Right kidney (tissue), 1 donor: ENCODE measurements at regions not wholly inside any gene's neighbourhood (a gene's known extent, or its start where the extent isn't known, plus 50 kb on each side); places are given as distances from the start of the nearest gene placed in this dataset.
"Not testable (repeated sequence)": the region's sequence is repeated elsewhere in the genome, so short reads cannot be mapped to it uniquely, and the experiment has no call there.

Source experiments
- DNase-seq: peaks from one replicate; pipeline ENCODE4 v3.0.0-alpha.2; 2016

DNA sequence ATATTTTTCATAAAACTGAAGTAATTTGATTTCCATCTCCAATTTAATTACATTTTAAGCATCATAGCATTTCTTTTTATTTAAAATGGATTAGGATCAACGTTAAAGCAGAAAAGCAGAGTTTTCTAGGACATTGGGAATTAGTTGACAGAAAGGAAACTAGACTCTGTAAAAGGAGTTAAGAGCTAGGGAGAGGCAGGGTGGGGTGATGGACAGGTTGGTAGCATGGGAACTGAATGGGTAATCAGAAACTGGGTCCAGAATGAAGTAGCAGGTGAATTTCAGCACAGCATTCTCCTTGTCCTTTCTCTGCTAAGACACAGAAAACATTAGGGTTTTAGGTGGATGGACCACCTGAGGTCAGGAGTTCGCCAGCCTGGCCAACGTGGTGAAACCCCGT lies 97.6 kb downstream of the ANAPC4 start:
- no peak for DNase-seq

DNA sequence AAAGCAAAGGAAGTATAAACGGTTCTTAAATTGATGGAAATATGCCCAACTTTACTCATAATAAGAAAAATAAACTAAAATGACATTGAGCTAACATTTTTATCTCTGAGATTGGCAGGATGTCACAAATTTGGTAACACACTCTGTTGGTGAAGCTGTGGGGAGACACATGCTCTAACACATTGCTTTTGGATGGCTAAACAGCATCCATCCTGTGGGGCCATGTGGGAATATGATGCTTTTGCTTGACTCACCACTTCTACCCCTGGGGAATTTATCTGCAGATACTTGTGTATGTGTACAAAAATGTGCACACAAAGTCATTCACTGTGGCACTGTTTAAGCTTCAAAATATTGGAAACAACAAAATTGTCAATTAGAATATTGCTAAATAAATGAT lies 100.2 kb downstream of the ANAPC4 start:
- DNase-seq = no peak

DNA sequence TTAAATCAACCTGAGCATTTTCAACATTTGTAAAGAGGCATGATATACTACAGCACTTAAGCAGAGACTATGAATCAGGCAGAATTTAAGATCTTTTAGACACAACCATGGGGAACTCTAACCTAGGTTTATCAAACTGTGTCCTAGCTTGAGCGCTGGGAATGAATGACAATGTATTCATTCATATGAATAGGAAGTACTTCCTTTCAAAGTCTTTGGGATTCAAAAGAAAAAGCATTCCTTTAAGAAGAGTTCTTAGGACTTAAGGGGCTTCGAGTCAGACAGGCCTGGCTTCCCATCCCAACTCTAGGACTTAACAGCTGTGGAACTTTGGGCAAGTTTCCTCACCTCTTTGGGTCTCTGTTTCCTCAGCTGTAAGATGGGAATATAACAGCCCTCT lies 104.6 kb downstream of the ANAPC4 start:
- DNase-seq = no peak

DNA sequence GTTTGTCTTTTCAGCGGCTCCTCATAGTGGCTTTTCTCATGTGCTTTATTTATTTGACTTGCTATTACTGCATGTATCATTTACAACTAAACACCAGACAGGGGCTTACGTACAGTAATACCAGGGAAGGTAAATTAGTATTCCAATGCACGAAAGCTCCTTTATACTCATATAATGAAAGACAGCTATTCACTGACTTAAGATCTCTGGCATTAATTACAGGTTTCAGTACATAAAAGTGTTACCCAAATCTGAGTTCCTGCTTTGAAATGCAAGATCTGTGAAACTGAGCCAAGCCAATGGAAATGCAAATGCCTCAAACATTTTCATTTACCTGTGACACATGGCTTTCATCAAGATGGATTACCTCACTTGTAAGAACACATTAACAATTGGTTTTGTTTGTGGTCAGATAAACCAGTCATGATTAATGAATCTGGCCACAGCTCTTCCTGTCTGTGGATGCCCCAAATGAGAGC lies 107.2 kb downstream of the ANAPC4 start:
- no peak for DNase-seq

DNA sequence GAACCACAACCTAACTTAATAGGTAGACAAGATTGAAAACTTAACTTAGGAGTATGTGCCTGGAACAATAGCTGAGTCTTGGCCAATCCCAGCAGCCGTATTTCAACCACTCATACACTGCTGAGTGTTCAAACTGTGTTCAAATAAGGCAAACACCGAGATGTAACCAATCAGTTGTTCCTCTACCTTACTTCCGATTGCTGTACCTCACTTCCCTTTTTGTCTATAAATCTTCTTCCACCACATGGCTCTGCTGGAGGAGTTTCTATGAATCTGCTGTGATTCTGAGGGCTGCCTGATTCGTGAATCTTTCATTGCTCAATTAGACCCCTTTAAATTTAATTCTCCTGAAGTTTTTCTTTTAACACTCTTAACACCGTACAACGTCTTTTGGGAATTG lies 108.0 kb downstream of the ANAPC4 start:
- no peak for DNase-seq

DNA sequence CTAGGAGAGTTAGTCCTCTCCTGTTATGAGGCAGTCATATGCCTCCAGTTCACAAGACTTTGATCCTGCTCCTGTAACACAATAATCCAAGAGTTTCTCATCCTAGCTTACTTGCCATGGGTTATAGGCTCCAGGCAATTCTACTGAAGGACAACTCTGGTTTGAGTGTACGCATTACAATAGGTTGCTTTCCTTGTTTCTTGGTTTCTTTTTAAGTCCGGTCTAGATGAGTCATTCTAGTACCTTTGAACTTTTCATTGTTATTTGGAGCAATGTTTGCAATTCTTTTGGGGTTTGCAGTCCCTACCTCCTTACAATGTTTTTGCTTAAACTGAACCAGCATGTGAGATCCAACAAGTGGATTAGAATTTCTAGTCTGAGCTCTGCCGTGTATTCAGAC lies 109.1 kb downstream of the ANAPC4 start:
- no peak for DNase-seq

DNA sequence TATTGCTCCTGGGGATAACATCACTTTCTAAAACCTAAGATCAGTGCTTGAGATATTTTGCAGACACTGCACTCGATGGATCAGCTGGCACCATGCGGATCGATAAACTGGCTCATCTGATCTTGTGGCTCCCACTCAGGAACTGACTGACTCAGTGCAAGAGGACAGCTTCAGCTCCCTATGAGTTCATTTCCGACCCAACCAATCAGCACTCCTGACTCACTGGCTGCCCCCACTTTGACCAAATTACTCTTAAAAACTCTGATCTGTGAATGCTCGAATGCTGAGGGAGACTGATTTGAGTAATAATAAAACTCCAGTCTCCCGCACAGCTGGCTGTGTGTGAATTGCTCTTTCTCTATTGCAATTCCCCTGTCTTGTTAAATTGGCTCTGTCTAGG lies 110.1 kb downstream of the ANAPC4 start:
- DNase-seq = no peak

DNA sequence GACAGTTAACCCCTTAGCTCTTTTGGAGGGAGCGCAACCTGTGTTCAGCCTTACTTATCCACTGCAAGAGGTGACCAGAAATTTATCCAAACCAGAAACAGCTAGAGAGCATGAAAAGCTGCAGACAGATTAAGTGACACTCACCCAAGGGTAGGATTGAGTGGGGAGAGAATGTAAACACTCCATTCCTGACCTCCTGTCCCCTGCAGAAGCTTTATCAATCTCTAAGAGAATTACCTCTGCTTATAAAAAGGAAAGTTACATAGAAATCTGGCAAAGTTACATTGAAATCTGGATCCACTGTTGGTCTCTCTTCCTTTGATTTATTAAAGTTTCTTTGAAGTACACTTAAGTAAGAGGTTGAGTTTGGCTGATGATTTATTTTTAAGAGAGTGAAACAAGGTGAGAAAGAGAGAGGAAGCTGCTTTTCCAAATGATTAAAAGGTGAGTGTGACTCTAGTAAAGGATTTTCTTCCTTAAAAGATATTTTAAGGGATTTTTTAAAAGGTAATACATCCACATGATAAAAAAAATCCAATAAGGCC lies 112.3 kb downstream of the ANAPC4 start:
- no peak for DNase-seq

DNA sequence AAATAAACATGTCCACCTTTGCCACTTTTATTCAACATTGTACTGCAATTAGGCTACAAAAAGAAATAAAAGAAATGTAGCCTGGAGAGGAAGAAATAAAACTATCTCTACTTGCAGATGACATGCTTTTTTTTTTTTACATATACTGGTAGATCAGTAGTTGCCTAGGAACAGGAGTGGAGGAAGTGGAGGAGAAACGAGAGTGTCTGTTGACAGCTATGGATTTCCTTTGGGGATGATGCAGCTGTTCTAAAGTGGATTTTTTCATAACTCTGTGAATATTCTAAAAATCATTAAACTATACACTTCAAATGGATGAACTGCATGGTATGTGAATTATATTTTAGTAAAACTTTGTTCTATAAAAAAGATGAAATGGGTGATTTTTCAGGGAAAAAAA lies 116.4 kb downstream of the ANAPC4 start:
- DNase-seq = no peak

DNA sequence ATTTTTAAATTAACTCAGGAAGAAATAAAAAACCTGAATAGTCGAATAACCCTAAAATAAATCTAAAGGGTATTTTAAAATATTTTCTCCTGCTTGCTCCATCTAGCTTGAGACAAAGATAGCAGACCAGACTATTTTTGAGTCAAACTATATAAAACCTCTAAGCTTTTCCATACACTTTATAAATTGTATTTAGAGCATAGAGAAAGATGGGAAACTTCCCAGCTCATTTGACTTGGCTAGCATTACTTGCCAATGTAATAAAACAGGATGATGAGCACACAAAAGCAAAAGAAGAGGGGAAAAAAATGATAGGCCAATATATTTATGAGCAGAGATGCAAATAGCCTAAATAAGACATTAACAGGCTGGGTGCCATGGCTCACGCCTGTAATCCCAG lies 117.1 kb downstream of the ANAPC4 start:
- no peak for DNase-seq

DNA sequence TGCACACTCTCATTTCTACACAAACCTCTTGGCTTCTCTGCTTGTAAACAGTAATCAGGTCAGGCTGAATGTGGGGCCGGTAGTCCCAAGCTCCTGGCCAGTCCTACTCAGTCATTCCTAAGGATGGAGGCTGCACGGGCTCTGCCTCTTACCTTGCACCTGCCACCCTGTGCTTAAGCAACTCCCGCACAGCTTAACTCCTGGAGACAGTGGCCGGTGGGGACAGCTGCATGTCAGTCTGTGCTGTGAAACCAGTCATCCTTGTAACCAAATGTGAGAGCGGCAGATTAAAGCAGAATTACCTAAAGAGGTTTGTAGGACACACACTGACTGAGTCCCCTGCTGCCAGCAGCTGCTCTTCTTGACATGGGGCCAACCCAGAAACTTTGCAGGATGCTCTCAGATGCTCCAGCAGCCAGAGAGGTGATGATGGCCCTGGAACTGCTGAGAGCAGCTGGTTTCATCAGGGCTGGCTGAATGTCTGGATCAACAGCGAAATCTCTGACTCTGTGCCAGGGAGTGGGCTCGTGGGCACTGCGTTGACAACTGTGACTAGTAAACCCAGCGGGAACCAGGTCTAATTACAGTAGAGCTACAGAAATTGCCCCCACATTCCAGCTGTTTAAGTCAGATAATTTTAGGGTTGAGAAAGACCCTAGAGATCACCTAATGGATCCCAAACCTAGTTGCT lies 123.7 kb downstream of the ANAPC4 start:
- no peak for DNase-seq

DNA sequence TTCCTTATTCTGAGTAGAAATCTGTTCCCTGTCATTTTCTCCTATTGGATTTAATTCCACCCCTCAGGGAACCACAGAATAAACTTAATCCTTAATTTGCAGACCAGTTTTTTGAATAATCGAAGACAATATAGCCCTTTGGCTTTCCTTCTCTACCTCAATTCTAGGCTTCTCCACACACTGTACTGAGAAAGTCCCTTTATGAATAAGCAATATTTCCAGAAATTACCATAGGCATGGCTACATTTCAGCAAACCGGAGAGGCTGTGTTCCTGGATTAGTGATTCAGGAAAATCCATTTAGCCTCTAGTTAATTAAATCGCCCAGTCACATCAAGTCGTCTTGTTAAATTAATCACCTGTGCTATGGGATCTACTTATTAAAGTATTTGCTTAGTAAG lies 125.1 kb downstream of the ANAPC4 start:
- no peak for DNase-seq

DNA sequence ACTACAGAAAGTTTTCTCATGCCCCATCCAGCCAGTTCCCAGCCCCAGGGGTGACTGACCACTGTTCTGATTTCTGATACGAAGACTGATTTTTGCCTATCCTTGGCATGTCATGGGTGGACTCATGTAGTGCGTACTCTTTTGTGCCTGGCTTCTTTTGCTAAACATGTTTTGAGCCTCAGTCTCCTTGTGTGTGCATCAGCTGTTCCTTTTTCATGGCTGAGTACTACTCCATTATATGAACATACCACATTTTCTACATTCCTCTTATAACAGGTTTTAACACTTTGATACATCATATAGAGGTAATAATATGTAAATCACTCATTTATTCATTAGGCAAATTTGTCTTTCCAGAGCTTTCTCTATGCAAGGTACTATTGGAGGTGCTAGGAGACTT lies 126.7 kb downstream of the ANAPC4 start:
- DNase-seq = no peak

DNA sequence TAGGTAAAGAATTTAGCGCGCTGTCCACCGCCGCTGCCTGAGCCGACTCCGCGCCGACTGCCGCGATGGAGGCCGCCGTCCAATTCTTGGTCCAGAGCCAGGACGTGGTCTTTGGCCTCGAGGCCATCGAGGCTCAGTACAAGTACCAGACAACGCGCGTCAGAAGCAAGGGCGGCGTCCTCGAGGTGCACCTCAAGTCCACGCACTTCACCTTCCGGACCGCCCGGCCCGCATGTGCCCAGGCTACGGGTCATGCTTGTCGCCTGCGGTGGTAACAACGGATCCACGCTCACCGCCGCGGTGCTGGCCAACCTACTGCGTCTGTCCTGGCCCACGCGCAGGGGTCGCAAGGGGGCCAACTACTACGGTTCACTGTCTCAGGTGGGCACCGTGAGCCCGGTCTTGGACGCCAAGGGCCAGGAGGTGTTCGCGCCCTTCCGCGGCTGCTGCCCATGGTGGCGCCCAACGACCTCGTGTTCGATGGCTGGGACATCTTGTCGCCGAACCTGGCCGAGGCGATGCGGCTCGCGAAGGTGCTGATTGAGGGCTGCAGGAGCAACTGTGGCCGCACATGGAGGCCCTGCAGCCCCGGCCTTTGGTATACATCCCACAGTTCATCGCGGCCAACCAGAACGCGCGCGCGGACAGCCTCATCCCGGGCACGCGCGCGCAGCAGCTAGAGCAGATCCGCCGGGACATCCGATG lies 128.0 kb downstream of the ANAPC4 start:
- no peak for DNase-seq

DNA sequence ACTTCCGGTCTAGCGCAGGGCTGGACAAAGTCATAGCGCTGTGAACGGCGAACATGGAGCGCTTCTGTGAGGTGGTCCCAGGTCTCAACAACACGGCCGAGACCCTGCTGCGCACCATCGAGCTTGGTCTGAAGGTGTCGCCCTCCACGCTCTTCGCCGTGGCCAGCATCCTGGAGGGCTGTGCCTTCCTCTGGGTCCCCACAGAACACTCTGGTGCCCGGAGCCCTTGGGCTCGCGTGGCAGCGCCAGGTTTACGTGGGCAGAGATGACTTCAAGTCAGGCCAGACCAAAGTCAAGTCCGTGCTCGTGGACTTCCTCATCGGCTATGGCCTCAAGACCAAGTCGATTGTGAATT lies 128.6 kb downstream of the ANAPC4 start:
- DNase-seq = no peak

DNA sequence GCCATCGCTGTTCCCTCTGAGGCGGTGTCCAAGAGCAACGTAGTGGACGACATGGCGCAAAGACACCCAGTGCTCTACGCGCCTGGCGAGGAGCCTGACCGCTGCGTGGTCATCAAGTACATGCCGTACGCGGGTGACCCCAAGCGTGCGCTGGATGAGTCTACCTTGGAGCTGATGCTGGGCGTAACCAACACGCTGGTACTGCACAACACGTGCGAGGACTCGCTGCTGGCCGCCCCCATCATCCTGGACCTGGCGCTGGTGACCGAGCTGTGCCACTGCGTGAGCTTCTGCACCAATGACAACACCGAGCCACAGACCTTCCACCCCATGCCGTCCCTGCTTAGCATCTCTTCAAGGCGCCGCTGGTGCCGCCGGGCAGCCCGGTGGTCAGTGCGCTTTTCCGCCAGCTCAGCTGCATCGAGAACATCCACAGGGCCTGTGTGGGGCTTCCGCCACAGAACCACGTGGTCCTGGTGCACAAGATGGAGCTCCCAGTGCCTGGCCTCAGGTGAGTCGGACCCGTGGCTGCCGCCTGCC lies 129.0 kb downstream of the ANAPC4 start:
- no peak for DNase-seq

DNA sequence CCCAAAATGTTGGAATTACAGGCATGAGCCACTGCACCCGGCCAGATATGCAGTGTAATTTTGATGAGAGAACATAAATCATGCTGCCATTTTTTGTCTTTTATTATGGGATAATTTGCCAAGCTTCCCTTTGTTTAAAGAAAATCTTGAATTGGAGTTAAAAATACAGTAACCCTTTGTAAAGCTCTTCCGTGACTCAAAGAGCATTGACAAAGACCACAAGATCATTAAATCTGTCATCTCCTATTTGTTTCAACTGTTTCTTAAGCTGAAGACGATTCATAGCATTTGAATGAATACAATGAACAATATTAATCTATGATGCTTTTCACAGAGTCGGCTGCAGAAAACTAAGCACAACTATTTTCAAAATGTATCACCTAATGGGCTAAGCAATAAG lies 132.6 kb downstream of the ANAPC4 start:
- DNase-seq = no peak

DNA sequence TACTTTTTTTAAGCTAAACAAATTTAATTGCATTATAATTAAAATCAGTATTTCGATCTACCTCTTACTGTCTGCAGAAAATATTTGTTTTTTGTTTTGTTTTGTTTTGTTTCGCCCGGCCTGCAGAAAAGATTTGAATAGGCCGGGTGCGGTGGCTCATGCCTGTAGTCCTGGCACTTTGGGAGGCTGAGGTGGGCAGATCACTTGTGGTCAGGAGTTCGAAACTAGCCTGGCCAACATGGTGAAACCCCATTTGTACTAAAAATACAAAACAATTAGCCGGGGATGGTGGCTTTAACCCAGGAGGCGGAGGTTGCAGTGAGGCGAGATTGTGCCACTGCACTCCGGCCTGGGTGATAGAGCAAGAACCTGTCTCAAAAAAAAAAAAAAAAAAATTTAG lies 134.8 kb downstream of the ANAPC4 start:
- DNase-seq = not testable (repeated sequence)

DNA sequence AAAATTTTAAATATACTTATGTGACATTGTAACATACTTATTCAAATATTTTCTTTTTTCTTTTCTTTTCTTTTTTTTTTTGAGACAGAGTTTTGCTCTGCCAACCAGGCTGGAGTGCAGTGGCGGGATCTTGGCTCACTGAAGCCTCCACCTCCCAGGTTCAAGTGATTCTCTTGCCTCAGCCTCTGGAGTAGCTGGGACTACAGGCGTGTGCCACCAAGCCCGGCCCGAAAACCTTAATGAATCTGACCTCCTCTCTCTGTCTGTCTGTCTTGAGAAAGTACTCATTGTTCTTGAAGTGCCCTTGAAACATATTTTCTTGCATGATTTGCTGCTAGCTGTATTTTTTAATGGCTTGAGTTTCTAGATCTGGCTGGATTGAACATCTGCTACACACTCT lies 136.8 kb downstream of the ANAPC4 start:
- no peak for DNase-seq

DNA sequence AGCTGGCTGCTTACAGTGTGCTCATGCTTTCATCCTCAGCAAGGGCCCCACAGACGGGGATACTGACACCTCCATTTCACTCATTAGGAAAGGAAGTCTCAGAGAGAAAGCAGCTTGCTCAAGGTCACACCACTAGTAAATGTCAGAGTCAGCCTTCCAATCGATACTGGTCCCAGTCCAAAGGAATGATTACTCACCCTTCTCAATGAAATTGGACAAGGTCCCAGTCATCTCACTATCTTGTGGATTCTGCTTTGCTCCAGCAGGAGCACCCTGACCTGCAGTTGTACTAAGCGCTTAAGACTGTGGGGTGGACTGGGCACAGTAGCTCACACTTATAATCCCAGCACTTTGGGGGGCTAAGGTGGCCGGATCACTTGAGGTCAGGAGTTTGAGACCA lies 132.2 kb upstream of the SLC34A2 start:
- no peak for DNase-seq

DNA sequence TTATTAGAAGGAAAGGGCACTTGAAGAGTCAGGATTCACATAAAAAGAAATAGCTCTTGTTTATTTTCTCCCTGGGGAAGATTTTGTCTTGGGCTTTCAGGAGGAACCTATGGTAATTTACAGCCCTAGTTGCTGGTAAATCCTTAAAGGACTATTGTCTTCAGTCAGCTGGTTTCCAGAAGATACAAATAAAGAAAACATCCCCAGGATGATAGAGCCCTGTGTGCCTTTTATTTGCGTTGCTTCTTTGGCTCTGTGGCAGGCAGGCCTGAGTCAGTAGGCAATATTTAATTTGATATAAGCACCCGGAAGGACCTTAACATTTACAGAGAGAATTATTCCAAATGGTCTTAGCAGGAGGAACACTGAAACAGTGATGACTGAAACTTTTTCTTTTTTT lies 131.0 kb upstream of the SLC34A2 start:
- no peak for DNase-seq

DNA sequence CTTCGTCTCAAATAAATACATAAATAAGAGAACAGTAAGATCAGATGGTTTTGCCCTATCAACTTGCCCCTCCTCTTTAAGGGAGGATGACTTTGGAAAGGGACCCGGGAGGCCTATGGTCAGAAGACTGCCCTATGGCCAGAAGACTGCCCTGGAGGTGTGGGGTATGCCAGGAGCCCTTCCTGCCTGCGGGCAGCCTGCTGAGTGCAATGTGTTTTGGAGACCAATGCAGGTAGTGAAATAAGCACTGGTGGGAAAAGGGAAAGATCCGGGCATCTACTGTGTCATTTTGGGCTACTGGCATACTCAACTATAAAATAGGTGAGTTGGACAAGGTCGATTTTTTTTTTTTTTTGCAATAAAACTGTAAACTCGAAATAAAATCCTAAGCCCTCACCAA lies 129.8 kb upstream of the SLC34A2 start:
- no peak for DNase-seq

DNA sequence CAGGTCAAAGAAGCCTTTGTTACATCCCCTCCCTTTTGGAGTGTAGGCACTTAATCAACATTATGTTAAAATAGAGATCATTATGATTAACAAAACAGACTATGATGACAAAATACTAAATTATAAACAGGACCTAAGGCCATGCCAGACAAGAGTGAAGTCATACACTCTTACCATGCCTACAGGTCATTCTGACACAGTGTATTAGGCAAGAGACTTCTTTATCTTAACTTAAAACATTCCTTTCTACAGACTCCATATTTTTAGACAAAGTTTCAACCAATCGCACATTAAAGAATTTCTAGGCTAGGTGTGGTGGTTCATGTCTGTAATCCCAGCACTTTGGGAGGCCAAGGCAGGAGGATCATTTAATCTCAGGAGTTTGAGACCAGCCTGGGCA lies 128.6 kb upstream of the SLC34A2 start:
- DNase-seq = no peak

DNA sequence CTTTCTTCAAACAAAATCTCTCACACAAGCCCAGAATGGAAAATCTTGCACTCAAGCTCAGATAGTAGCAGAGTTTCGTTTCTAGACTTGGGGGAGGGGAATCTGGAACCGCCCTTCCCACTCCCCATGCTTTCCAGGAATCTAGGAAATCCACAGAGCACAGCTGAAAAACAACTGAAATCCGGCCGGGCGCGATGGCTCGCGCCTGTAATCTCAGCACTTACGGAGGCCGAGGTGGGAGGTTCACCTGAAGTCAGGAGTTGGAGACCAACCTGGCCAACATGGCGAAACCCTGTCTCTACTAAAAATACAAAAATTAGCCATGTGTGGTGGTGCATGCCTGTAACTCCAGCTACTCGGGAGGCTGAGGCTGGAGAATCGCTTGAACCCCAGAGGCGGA lies 127.3 kb upstream of the SLC34A2 start:
- DNase-seq = no peak
